ENCODE measurements at regions not wholly inside any gene's neighbourhood (a gene's known extent, or its start where the extent isn't known, plus 50 kb on each side); places are given as distances from the start of the nearest gene placed in this dataset.
"Not testable (repeated sequence)": the region's sequence is repeated elsewhere in the genome, so short reads cannot be mapped to it uniquely, and the experiment has no call there.

GRCh38 chr18:56423626-56424025, 214.8 kb downstream of the TXNL1 start:
- Mint-ChIP-seq H3K36me3 (ENCODE audit: low read depth) (peaks cover 4% of the 10 kb centered on the region), H3K4me3 (ENCODE audit: unreplicated experiment) (no peak overlapping the region), H3K27ac (ENCODE audit: unreplicated experiment) (no peak overlapping the region), H3K27me3 (ENCODE audit: low read depth) (no peaks in the 10 kb centered on the region), H3K4me1 (ENCODE audit: low read depth) (no peaks in the 10 kb centered on the region), H3K9me3 (ENCODE audit: low read depth) (peaks cover 21% of the 10 kb centered on the region)
- DNase-seq (ENCODE audit: low spot score): no peak
- TF ChIP-seq, protein P1, sequence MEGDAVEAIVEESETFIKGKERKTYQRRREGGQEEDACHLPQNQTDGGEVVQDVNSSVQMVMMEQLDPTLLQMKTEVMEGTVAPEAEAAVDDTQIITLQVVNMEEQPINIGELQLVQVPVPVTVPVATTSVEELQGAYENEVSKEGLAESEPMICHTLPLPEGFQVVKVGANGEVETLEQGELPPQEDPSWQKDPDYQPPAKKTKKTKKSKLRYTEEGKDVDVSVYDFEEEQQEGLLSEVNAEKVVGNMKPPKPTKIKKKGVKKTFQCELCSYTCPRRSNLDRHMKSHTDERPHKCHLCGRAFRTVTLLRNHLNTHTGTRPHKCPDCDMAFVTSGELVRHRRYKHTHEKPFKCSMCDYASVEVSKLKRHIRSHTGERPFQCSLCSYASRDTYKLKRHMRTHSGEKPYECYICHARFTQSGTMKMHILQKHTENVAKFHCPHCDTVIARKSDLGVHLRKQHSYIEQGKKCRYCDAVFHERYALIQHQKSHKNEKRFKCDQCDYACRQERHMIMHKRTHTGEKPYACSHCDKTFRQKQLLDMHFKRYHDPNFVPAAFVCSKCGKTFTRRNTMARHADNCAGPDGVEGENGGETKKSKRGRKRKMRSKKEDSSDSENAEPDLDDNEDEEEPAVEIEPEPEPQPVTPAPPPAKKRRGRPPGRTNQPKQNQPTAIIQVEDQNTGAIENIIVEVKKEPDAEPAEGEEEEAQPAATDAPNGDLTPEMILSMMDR (IDR thresholded peaks at IDR 0.05): no peak

DNA sequence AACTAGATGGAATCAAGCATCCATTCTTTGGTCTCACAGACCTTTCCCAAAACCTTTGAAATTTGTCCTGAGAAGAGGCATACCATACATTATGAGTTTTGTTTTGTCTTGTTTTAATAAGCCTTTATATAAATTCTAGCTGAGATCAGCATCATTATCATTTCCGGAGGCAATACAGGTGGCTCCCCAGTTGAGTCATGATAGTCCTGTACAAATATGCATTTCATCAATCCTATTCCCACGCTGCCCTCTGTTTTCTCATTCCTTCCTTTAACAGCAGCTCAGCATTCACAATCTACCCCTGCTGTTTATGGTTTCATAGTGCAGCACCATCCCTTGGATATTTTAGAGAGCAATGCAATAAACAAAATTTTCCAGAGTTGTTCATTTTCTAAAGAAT, 216.7 kb downstream of the TXNL1 start:
- Mint-ChIP-seq H3K4me3 (ENCODE audit: unreplicated experiment) (no peak overlapping the region), H3K27me3 (ENCODE audit: low read depth) (no peaks in the 10 kb centered on the region), H3K4me1 (ENCODE audit: low read depth) (no peaks in the 10 kb centered on the region), H3K27ac (ENCODE audit: unreplicated experiment) (no peak overlapping the region), H3K9me3 (ENCODE audit: low read depth) (peaks cover 2% of the 10 kb centered on the region), H3K36me3 (ENCODE audit: low read depth) (no peaks in the 10 kb centered on the region)
- TF ChIP-seq, protein P1 (IDR thresholded peaks at IDR 0.05): no peak
- no peak for DNase-seq (ENCODE audit: low spot score)

GRCh38 chr18:56420868-56421267, 217.5 kb downstream of the TXNL1 start:
- not testable (repeated sequence) for H3K4me3 Mint-ChIP-seq (ENCODE audit: unreplicated experiment); H3K4me1 Mint-ChIP-seq (ENCODE audit: low read depth); DNase-seq (ENCODE audit: low spot score); H3K9me3 Mint-ChIP-seq (ENCODE audit: low read depth); H3K27me3 Mint-ChIP-seq (ENCODE audit: low read depth); H3K27ac Mint-ChIP-seq (ENCODE audit: unreplicated experiment); H3K36me3 Mint-ChIP-seq (ENCODE audit: low read depth)

DNA sequence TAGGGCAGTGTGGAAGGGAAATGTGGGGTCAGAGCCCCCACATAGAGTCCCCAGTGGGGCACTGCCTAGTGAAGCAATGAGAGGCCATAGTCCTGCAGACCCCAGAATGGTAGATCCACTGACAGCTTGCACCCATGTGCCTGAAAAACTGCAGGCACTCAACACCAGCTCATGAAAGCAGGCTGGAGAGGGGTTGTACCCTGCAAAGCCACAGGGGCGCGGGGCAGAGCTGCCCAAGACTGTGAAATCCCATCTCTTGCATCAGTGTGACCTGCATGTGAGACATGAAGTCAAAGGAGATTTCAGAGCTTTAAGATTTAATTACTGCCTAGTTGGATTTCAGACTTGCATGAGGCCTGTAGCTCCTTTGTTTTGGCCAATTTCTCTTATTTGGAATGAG, 224.0 kb downstream of the TXNL1 start:
- no peaks in the 10 kb centered on the region for H3K27me3 Mint-ChIP-seq (ENCODE audit: low read depth)
- no peak overlapping the region for H3K27ac Mint-ChIP-seq (ENCODE audit: unreplicated experiment)
- no peak overlapping the region for H3K4me3 Mint-ChIP-seq (ENCODE audit: unreplicated experiment)
- H3K4me1 Mint-ChIP-seq (ENCODE audit: low read depth): no peaks in the 10 kb centered on the region
- H3K9me3 Mint-ChIP-seq (ENCODE audit: low read depth): peaks cover 6% of the 10 kb centered on the region
- TF ChIP-seq, protein P1 (IDR thresholded peaks at IDR 0.05): no peak
- no peak for DNase-seq (ENCODE audit: low spot score)
- H3K36me3 Mint-ChIP-seq (ENCODE audit: low read depth): no peaks in the 10 kb centered on the region

DNA sequence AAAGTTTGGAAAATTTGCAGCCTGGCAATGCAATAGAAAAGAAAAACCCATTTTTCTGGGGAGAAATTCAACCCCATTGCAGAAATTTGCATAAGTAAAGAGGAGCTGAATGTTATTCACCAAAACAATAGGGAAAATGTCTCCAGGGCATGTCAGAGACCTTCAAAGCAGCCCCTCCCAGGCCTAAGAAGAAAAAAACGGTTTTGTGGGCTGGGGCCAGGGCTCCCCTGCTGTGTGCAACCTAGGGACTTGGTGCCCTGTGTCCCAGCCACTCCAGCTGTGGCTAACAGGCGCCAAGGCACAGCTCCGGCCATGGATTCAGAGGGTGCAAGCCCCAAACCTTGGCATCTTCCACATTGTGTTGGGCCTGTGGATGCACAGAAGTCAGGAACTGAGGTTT, 224.5 kb downstream of the TXNL1 start:
- DNase-seq (ENCODE audit: low spot score): no peak
- TF ChIP-seq, protein P1 (IDR thresholded peaks at IDR 0.05): no peak
- Mint-ChIP-seq H3K9me3 (ENCODE audit: low read depth) (peaks cover 6% of the 10 kb centered on the region), H3K36me3 (ENCODE audit: low read depth) (no peaks in the 10 kb centered on the region), H3K27ac (ENCODE audit: unreplicated experiment) (no peak overlapping the region), H3K4me1 (ENCODE audit: low read depth) (no peaks in the 10 kb centered on the region), H3K4me3 (ENCODE audit: unreplicated experiment) (no peak overlapping the region), H3K27me3 (ENCODE audit: low read depth) (no peaks in the 10 kb centered on the region)

GRCh38 chr18:56412951-56413350, 225.4 kb downstream of the TXNL1 start:
- DNase-seq (ENCODE audit: low spot score): no peak
- no peak overlapping the region for H3K4me3 Mint-ChIP-seq (ENCODE audit: unreplicated experiment)
- H3K9me3 Mint-ChIP-seq (ENCODE audit: low read depth): peaks cover 6% of the 10 kb centered on the region

More at GRCh38 chr18:56412951-56413350, 225.4 kb downstream of the TXNL1 start:
- TF ChIP-seq, protein P1 (IDR thresholded peaks at IDR 0.05): no peak
- H3K36me3 Mint-ChIP-seq (ENCODE audit: low read depth): no peaks in the 10 kb centered on the region
- H3K4me1 Mint-ChIP-seq (ENCODE audit: low read depth): no peaks in the 10 kb centered on the region
- H3K27ac Mint-ChIP-seq (ENCODE audit: unreplicated experiment): no peak overlapping the region
- H3K27me3 Mint-ChIP-seq (ENCODE audit: low read depth): no peaks in the 10 kb centered on the region
